Putamen (tissue), 1 donor: ENCODE measurements at regions not wholly inside any gene's neighbourhood (a gene's known extent, or its start where the extent isn't known, plus 50 kb on each side); places are given as distances from the start of the nearest gene placed in this dataset.

Experiments
- DNase-seq: peaks from one replicate; pipeline ENCODE4 v3.0.0-alpha.2; 2016; ENCODE audit warnings: low spot score

DNA sequence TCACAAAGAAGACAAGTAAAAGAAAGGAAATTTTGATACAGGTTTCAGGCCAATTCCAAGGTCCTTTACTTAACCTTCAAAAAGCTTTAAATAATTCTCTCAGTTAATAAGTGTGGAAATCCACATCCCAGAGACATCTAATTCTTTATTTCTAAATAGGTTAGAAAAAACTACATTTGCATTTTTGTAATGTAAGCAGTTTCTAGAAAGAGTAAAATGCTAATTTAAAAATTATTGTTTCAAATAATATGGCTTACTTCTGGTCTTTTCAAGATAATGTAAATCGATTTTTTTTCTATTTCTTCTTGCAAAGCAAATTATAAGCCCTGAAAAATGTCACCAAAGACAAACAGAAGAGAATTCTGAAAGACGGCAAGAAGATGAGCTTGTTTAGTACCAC lies 180.4 kb upstream of the HHIP start:
- DNase-seq: no peak

DNA sequence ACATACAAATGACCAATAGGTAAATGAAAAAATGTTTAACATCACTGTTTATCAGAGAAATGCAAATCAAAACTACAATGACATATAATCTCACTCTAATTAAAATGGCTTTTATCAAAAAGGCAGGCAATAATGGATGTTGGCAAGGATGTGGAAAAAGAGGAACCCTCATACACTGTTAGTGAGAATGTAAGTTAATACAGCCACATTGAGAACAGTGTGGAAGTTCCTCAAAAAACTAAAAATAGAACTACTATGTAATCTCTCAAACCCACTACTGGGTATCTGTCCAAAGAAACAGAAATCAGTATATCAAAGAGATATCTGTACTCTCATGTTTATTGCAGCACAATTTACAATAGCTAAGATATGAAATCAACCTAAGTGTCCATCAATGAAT lies 165.9 kb upstream of the HHIP start:
- no peak for DNase-seq

DNA sequence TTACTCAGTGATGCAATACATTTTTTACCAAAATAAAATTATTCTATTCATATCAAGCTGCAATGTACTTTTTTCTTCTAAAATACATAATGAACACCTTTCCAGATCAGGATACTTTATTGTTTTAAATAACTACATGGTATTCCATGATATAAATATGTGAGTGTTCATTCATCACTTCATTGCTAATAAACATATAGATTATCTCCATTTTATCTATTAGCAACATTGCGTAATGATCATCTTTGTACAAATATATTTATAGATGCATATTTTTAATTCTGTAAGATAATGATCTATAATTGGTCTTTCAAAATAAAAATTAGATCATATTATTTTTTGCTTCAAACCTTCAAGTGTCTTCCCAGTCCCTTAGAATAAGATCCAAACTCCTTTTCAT lies 156.1 kb upstream of the HHIP start:
- DNase-seq: no peak

DNA sequence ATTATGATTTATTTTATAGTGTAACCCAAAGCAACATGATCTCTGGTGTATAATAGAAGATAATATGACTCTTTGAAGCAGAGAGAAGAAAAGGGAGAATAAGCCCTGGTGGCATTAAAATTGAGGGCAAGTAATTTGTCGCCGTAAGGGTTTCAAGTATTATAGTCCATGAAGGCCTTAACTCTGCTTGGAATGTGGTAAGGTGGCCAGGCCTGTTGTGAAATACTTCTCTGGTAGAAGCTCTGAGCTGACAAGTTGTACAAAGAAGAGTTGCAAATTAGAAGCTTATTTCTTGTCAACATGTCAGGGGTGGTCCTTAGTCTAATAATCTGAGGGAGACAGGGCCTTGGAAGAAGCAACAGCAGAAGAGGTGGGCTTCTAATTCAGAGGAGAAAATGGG lies 151.7 kb upstream of the HHIP start:
- DNase-seq: no peak

DNA sequence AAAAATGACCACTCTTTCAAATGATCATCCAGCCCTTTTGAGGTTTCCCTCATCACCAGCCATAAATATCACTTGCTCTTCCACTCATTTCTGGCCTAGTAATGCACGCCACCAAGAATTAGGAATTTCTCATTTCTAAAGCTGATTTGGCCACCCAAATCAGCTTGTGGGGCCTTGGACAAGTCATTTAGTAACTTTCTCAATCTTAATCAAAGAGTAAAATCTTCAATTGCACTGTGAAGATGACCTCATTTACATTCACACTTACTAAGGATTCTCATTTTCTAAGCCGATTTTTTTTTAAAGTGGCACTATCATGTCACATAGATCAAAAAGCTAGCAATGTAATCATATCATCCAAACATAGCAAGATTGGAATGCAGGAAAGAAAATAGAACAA lies 150.0 kb upstream of the HHIP start:
- DNase-seq: no peak

- no peak for DNase-seq
Observed at GRCh38 chr4:144499777-144500176, 146.2 kb upstream of the HHIP start.

DNA sequence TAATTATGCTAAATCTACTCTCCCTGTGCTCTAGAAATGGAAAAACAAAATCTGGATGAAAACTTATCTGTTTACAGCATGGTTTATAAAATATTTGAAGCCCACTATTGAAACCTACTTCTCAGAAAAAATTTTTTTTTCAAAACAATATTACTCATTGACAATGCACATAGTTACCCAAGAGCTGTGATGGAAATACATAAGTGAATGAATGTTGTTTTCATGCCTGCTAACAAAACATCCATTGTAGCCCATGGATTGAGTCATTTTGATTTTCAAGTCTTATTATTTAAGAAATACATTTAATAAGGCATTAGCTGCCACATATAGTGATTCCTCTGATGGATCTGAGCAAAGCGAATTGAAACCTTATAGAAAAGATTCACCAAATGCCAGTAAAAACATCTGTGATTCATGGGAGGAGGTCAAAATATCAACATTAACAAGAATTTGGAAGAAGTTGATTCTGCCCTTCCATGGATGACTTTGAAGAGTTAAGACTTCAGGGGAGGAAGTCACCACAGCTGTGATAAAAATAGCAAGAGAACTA lies 144.7 kb upstream of the HHIP start:
- DNase-seq: no peak

DNA sequence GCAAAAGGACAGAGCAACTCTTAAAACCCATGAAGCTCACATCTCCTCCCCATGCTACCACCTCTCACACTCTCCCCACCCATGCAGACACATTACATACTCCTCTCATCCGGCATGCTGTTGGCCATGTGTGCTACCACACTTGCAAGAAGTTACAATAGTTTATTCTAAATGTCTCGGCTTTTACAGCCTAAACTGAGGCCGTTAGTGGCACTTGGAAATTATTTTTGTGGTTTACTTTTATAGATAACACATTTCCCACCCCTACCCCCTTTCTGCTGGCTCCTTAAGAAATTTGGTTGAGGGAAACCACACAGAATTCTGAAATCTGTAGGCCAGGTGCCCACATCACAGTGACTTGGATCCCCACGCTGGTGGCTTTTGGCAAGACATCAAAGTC lies 141.1 kb upstream of the HHIP start:
- no peak for DNase-seq

DNA sequence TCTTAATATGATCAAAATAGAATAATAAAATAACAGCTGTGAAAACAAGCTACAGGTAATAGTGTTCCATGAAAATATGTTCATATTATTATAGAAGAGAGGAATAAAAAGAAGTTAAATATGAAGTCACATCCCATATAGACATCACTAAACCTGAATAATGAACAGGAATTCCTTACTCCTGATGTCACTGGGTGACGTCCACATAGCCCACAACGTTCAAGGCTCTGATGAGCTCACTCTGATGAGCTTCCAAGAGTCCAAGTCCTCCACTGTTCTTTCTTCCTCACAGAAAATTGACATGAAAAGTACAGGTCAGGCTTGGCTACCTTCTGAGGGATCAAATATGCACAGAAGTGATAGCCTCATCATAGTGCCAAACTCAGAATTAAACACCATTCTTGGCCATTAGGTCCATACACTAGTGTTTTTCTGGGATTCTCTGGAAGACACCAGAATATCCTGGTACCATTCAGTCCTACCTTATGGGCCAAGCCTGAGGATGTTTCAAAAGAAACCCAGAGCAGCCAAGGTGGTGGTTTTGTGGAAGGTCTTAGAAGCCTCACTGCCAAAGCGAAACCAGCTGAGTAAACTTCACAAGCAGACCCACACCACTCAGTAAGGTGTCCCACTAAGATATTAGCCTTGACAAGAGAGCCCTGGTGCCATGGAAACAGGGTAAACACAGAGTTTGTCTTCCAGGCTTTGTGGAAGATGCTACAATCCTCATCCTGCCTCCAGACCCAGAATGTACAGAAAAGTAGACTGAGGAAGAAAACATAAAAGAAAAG lies 138.4 kb upstream of the HHIP start:
- DNase-seq: no peak

DNA sequence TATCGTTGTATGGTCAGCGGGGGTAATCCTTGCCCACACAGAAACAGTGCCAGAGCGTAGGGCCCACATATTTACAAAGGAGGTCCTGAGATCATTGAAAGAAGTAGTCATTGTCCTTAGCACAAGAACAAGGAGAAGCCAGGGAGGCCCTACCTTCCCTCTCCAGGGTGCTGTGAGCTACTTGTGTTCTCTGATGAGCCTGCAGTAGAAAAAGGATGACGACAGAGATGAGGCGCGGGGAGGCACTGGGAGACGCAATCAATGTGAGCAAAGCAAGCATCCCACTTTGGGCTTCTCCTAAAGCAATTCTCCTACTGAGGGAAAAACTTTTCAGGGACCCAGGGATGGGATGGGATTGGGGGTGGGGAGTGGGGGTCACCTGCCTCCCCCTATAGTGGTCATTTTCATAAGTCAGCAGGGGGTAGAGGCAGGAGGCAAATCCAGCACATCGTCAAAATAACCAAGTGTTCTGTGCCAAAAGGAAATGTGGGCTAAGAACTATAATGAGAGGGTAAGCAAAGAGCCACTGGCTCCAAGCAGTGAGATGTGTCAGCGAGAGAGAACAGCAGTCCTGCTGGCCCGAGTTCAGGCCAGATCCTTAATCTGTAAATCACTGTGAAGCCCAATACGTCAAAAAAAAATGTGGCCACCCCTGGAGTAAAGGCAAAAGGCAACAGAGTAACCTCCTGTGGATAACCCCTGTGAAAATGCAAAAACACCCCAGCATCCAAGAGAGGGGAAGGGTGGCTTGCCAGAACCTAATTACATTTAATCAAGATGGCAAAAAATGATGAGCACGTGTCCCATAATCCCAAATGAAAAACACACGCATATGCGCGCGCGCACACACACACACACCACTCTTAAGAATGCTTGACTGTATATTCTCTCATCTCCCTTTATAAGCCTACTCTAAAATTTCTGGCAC lies 136.6 kb upstream of the HHIP start:
- no peak for DNase-seq

DNA sequence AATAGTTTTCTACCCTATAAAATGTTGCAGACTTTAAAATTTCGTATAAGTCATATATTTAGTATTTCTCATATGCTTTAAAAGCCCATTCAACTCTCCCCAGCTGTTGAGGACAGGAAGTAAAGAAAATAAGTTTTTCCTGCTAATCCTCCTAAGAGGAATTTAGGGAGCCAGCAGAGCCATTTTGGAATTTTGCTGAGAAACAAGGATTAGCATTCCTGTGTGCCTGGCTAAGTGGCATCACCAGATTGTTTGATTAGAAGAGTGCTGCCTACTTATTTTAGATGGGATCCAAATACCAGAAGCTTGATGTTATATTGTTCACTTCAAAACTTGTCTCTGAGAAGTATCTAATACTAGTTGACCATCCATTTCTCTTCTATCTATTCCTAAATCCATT lies 131.2 kb upstream of the HHIP start:
- no peak for DNase-seq

- DNase-seq: no peak
Observed at GRCh38 chr4:144518181-144518895, 127.6 kb upstream of the HHIP start.

- no peak for DNase-seq
Observed at GRCh38 chr4:144531841-144532240, 114.1 kb upstream of the HHIP start.

GRCh38 chr4:144547678-144548298 lies 98.2 kb upstream of the HHIP start:
- DNase-seq: no peak

GRCh38 chr4:144556636-144557035 lies 89.3 kb upstream of the HHIP start:
- DNase-seq: no peak

- DNase-seq: no peak
Observed at GRCh38 chr4:144557404-144557803, 88.6 kb upstream of the HHIP start.

- DNase-seq: no peak
Observed at GRCh38 chr4:144562019-144562705, 83.8 kb upstream of the HHIP start.

DNA sequence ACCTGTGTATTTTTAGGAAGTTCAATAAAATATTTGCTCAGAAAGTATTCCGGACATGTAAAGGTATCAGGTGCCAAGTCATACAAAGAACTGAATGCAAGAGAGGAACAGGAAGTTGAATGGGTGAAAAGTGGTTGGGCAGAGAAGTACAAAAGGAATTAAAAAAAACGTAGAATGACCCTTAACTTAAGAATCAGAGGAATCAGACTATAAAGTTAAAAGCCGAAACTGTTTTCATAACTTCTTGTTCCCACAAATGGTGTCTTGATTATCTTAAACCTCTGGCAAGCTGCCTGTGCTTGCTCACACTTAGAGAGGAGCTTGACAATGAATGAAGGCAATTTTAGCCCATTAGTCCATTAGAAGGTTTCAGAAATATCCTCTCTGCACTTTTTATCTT lies 81.6 kb upstream of the HHIP start:
- no peak for DNase-seq

DNA sequence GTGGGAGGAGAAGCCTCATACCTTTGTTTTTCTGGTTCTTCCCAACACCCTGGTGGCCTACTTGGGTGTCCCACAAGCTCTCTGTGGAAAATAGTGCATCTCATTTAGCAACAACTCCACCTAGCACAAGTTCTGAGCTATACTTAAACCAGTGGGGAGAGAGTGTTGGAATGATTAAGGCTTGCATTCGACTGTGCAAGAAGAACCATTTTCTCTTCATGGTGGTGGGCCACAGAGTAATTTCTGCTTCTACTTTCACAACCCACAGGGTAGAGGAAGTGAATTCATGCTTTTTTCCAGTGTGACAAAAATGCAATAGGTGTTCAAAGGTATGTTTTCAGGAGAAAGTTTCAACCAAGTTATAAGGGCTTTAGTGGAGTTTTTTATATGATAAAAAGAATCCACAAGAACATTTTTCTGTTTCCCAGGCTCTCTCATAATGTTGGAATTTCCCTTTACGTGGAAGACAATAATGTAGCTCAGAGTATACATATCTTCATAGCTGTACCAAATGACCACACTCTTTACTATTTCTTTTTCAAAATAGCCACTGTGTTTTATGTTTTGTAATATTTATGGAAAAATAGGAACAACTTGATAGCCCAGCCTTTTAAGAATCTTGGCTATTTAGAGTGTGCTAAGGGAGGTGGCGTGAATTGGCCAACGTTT lies 80.3 kb upstream of the HHIP start:
- DNase-seq: no peak

- no peak for DNase-seq
Observed at GRCh38 chr4:144572660-144573059, 73.3 kb upstream of the HHIP start.

DNA sequence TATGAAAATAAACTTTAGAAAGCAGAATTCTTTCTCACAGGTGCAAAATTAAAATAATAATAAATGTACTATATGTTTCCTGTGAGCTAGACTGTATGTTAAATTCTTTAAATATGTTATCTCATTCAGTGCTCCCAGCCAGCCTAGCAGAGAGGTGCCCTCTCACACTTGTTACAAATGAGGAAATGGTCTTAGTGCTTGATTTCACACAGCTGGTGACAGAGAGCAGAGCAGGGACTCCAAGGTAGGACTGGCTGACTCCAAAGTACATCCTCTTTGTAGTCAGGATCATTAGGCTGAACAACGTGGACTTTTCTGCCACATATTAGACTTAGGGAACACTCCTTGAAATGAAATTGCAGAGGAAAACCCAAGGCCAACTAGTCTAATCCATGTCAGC lies 72.0 kb upstream of the HHIP start:
- DNase-seq: no peak
